GM18858 (cell line): ENCODE measurements at regions not wholly inside any gene's neighbourhood (a gene's known extent, or its start where the extent isn't known, plus 50 kb on each side); places are given as distances from the start of the nearest gene placed in this dataset.

ENCODE experiments used
- ATAC-seq: cut with Tn5 transposase; IDR thresholded peaks from one replicate; pipeline ENCODE4 v1.9.1; 2021; ENCODE audit not compliant: unreplicated experiment

DNA sequence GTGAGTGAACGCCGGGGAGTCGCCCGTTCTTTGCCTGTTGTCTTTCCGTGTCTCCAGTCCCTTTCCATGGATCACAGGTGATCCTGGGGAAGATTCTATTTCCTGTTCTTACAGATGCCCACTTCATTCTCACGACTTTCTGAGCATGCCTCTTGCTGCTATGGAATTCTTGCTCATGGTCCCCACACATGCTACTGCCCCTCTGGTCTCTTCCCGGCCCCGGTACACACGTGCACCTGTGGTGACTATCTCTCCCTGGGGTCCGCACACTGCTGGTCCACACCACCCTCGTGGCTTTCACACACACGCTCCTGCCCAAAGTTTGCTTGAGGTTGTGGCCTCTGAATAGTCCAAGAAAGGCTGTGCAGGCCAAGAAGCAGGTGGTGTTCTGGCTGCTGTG, 67.9 kb upstream of the ALKAL2 start:
- no peak for ATAC-seq

DNA sequence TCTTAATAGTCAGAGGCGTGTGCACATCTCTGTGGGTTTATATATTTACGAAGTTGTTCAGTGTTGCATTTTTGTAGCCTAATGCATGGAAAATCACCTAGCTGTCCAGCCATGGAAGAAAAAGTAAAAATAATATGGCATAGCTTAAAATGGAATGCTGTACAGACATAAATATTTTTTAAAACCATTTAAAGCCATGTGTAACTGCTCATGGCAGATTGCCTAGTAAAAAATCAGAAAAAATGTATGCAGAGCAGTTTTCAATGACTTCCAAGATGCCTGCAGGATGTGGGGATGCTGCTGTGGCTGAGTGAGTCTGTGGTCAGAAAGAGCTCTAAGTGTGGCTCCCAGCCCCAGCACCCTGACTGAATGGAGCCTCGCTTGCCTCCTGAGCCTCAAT, 64.8 kb upstream of the ALKAL2 start:
- no peak for ATAC-seq

GRCh38 chr2:349390-349789, 61.5 kb upstream of the ALKAL2 start:
- no peak for ATAC-seq

- ATAC-seq: no peak
Observed at GRCh38 chr2:348361-348916, 60.5 kb upstream of the ALKAL2 start.

DNA sequence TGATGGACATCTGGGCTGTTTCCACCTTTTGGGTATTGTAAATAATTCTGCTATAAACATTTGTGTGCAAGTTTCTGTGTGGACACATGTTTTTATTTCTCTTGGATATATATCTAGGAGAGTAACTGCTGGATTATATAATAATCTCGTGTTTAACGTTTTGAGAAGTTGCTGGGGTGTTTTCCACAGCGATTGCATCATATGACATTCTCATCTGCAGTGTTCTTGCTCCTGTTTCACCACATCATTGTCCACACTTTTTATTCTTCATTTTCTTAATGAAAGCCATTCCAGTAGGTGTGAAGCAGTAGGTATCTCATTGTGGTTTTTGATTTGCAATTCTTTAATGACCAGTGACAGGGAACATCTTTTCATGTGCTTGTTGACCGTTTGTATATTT, 56.9 kb upstream of the ALKAL2 start:
- ATAC-seq: no peak

DNA sequence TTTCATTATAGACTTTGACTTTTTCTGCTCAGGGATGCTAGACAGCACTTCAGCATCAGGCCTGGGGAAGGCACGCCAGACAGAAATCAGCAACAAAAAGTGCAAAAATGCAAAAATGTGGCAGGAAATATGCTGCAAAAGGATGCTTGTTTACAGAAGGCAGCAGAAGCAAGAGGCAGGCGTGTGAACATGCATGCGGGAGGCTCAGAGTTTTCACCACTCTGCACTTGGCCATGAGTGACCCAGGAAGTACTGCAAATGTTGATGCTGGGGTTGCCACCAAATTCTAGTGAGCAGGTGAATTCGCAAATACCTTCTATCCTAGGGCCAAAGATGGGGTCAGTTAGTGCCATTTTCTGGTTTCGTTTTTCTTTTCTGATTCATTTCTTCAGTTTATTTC, 55.5 kb upstream of the ALKAL2 start:
- ATAC-seq: no peak

DNA sequence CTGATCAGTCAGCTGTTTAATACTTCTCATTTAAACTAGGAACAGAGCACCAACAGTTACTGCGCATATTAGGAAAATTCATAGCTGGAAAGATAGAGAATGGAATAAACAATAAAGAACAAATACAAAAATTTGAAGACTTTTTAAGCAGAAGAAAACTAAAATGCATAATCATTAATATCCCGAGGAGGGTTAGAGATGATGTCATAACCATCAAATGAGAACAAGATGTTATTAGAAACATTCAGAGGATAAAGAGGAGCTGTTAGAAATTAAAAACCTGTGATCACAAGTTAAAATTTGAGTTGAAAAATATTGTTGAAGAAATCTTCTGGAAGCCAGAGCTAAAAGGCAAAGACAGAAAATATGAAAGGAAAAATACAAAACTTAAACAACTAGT, 54.0 kb upstream of the ALKAL2 start:
- ATAC-seq: no peak

DNA sequence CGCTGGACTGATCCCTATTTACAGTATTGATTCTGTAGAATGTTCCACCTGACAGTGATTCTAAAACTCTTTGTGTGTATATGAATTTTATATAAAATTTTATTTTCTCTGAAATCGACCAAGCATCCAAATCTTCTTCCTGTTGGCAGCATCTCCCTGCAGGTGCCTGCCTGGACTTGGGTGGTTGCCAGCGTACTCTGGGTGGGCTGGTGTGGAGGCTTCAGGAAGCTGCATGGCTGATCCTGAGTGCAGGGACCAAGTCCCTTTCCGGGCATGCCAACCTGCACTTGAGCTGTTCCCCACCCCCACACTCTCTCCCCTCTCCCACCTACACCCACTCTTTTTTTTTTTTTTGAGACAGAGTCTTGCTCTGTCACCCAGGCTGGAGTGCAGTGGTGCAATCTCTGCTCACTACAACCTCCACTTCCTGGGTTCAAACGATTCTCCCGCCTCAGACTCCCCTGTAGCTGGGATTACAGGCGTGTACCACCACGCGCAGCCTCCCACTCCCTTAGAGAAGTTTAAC, 53.2 kb upstream of the ALKAL2 start:
- no peak for ATAC-seq
